WTC11 (cell line): ENCODE measurements at regions not wholly inside any gene's neighbourhood (a gene's known extent, or its start where the extent isn't known, plus 50 kb on each side); places are given as distances from the start of the nearest gene placed in this dataset.

Experiments used
- ATF1 ChIP-seq: sonication (generic); formaldehyde crosslinking; IDR thresholded peaks from 2 replicates; pipeline ENCODE4 v1.8.1; 2023; ENCODE audit warnings: mild to moderate bottlenecking, moderate library complexity, missing genetic modification reagents
- CREB1 ChIP-seq: sonication (generic); formaldehyde crosslinking; IDR thresholded peaks from 2 replicates; pipeline ENCODE4 v1.8.0; 2023; ENCODE audit warnings: mild to moderate bottlenecking, missing genetic modification reagents
- ESRRA ChIP-seq: sonication (generic); formaldehyde crosslinking; IDR thresholded peaks from 2 replicates; pipeline ENCODE4 v1.8.1; 2022; ENCODE audit warnings: mild to moderate bottlenecking, missing genetic modification reagents, borderline replicate concordance
- FOXJ3 ChIP-seq: sonication (generic); formaldehyde crosslinking; IDR thresholded peaks from 2 replicates; pipeline ENCODE4 v1.9.0; 2021; ENCODE audit warnings: missing genetic modification reagents, mild to moderate bottlenecking, borderline replicate concordance
- MYBL2 ChIP-seq: sonication (generic); formaldehyde crosslinking; IDR thresholded peaks from 2 replicates; pipeline ENCODE4 v1.8.1; 2023; ENCODE audit warnings: mild to moderate bottlenecking, moderate library complexity, missing genetic modification reagents
- SP1 ChIP-seq: sonication (generic); formaldehyde crosslinking; conservative IDR thresholded peaks from 2 replicates; pipeline ENCODE4 v1.8.1; 2022; ENCODE audit warnings: missing genetic modification reagents
- ZNF138 ChIP-seq: sonication (generic); formaldehyde crosslinking; conservative IDR thresholded peaks from 2 replicates; pipeline ENCODE4 v1.8.1; 2022; ENCODE audit warnings: mild to moderate bottlenecking, moderate library complexity, missing genetic modification reagents
- ZNF423 ChIP-seq: fragments of 250-450 bp; sonication (Bioruptor Pico); IDR thresholded peaks from 2 replicates; pipeline ENCODE4 v2.1.2; 2022; ENCODE audit warnings: mild to moderate bottlenecking, moderate library complexity
- TF ChIP-seq, protein P1 (sequence below): fragments of 200-600 bp; IDR thresholded peaks from 2 replicates; pipeline ENCODE4 v1.8.0; 2022; ENCODE audit warnings: antibody characterized with exemption
- TF ChIP-seq, protein P2 (sequence below): sonication (generic); formaldehyde crosslinking; IDR thresholded peaks from 2 replicates; pipeline ENCODE4 v1.8.0; 2022; ENCODE audit warnings: mild to moderate bottlenecking, missing genetic modification reagents
- TF ChIP-seq, protein P3 (sequence below): sonication (generic); formaldehyde crosslinking; conservative IDR thresholded peaks from 2 replicates; pipeline ENCODE4 v1.8.1; 2022; ENCODE audit warnings: mild to moderate bottlenecking, missing genetic modification reagents
- TF ChIP-seq, protein P4 (sequence below): sonication (generic); formaldehyde crosslinking; IDR thresholded peaks from 2 replicates; pipeline ENCODE4 v1.8.1; 2022; ENCODE audit warnings: mild to moderate bottlenecking, missing genetic modification reagents, moderate library complexity, borderline replicate concordance

DNA sequence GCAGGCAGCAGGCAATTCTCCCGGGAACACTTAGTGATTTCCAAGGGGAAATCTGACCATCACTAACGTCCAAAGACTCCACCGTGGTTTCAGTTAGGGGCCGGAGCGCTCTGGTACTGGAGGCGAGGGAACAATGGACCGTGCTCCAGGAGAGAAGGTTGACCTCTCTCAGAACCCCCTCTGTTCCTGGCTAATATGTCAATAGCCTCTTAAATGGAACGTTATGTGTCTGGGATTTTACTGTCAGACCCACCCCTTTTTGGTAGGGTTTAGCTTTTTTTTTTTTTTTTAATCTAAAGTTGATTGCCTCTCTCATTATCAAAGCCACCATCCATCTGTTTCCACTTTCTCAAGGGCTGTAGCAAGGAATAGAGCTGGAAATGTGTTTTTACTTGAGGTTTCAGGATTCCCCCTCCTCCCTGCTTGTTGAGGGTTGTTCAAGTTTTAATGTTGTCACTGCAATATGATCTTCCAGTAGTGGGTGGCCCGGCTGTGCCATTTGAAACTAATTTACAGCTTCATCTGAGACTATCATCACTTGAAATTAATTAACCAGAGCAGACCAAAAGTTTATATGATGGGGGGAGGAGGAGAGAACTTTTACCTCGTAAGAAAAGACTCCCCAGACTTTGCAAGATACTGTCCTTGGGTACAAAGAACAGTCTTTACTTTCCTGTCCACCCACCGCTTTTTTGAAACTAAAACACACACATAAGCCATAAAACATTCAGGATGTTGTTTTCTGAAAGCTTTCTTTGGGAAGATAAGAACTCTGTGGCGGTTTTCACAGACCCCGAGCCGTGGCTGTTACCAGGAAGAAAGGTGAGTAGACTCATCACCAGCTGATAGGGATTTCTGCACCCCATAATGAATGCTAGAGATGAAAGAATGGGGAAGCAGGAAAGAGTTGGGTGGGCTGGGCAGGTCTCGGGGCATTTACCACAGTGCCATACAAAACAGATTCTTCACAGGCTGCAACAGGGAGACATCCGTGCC, 187.8 kb downstream of the UACA start:
- TF ChIP-seq ZNF423 (no peak), CREB1 (no peak), ZNF138 (no peak), ATF1 (CRISPR knock-in tag) (no peak), SP1 (CRISPR knock-in tag) (no peak), MYBL2 (CRISPR knock-in tag) (no peak), FOXJ3 (CRISPR knock-in tag) (no peak), ESRRA (CRISPR knock-in tag) (no peak)
- TF ChIP-seq, protein P1, sequence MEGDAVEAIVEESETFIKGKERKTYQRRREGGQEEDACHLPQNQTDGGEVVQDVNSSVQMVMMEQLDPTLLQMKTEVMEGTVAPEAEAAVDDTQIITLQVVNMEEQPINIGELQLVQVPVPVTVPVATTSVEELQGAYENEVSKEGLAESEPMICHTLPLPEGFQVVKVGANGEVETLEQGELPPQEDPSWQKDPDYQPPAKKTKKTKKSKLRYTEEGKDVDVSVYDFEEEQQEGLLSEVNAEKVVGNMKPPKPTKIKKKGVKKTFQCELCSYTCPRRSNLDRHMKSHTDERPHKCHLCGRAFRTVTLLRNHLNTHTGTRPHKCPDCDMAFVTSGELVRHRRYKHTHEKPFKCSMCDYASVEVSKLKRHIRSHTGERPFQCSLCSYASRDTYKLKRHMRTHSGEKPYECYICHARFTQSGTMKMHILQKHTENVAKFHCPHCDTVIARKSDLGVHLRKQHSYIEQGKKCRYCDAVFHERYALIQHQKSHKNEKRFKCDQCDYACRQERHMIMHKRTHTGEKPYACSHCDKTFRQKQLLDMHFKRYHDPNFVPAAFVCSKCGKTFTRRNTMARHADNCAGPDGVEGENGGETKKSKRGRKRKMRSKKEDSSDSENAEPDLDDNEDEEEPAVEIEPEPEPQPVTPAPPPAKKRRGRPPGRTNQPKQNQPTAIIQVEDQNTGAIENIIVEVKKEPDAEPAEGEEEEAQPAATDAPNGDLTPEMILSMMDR, result no peak
- TF ChIP-seq, protein P2, sequence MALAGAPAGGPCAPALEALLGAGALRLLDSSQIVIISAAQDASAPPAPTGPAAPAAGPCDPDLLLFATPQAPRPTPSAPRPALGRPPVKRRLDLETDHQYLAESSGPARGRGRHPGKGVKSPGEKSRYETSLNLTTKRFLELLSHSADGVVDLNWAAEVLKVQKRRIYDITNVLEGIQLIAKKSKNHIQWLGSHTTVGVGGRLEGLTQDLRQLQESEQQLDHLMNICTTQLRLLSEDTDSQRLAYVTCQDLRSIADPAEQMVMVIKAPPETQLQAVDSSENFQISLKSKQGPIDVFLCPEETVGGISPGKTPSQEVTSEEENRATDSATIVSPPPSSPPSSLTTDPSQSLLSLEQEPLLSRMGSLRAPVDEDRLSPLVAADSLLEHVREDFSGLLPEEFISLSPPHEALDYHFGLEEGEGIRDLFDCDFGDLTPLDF, result no peak
- TF ChIP-seq, protein P3, sequence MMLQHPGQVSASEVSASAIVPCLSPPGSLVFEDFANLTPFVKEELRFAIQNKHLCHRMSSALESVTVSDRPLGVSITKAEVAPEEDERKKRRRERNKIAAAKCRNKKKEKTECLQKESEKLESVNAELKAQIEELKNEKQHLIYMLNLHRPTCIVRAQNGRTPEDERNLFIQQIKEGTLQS (CRISPR knock-in tag), result no peak
- TF ChIP-seq, protein P4, sequence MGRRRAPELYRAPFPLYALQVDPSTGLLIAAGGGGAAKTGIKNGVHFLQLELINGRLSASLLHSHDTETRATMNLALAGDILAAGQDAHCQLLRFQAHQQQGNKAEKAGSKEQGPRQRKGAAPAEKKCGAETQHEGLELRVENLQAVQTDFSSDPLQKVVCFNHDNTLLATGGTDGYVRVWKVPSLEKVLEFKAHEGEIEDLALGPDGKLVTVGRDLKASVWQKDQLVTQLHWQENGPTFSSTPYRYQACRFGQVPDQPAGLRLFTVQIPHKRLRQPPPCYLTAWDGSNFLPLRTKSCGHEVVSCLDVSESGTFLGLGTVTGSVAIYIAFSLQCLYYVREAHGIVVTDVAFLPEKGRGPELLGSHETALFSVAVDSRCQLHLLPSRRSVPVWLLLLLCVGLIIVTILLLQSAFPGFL (CRISPR knock-in tag), result no peak
